GM12864 (cell line): ENCODE measurements at regions not wholly inside any gene's neighbourhood (a gene's known extent, or its start where the extent isn't known, plus 50 kb on each side); places are given as distances from the start of the nearest gene placed in this dataset.

Experiments used
- DNase-seq: peaks from one replicate; pipeline ENCODE4 v3.0.0-alpha.2; 2011; ENCODE audit warnings: low read depth
- H3K4me3 ChIP-seq: 2 replicates; pipeline ENCODE4 v1.5.1; 2011; ENCODE audit warnings: mild to moderate bottlenecking, low read depth, low read length, control low read depth
- CTCF ChIP-seq: IDR thresholded peaks from 2 replicates; pipeline ENCODE4 v1.5.1; 2011; ENCODE audit warnings: low read depth, mild to moderate bottlenecking, moderate library complexity, low read length, control low read depth, inconsistent platforms; ENCODE audit errors: missing control alignments

- DNase-seq, result no peak
- H3K4me3 ChIP-seq, result no peak overlapping the region
- no peak for TF ChIP-seq CTCF
These were observed 951.2 kb upstream of the MIR17HG start for GRCh38 chr13:90396266-90396665.

- H3K4me3 ChIP-seq, result no peak overlapping the region
- DNase-seq, result no peak
- no peak for TF ChIP-seq CTCF
These were observed 950.0 kb upstream of the MIR17HG start for GRCh38 chr13:90397503-90397902.

GRCh38 chr13:90400372-90400771 lies 947.1 kb upstream of the MIR17HG start:
- no peak overlapping the region for H3K4me3 ChIP-seq
- TF ChIP-seq CTCF, result no peak
- no peak for DNase-seq

GRCh38 chr13:90401150-90401549 lies 946.3 kb upstream of the MIR17HG start:
- H3K4me3 ChIP-seq, result no peak overlapping the region
- no peak for TF ChIP-seq CTCF
- no peak for DNase-seq

- TF ChIP-seq CTCF, result no peak
- no peak overlapping the region for H3K4me3 ChIP-seq
- DNase-seq, result no peak
These were observed 945.4 kb upstream of the MIR17HG start for GRCh38 chr13:90402102-90402501.

- DNase-seq, result no peak
- TF ChIP-seq CTCF, result no peak
- no peak overlapping the region for H3K4me3 ChIP-seq
These were observed 944.9 kb upstream of the MIR17HG start for GRCh38 chr13:90402613-90403012.

GRCh38 chr13:90403330-90404082 lies 944.0 kb upstream of the MIR17HG start:
- DNase-seq, result no peak
- no peak overlapping the region for H3K4me3 ChIP-seq
- no peak for TF ChIP-seq CTCF
